RKO (cell line): ENCODE measurements at regions not wholly inside any gene's neighbourhood (a gene's known extent, or its start where the extent isn't known, plus 50 kb on each side); places are given as distances from the start of the nearest gene placed in this dataset.

ENCODE experiments used
- DNase-seq: peaks from one replicate; pipeline ENCODE4 v3.0.0-alpha.2; 2016; ENCODE audit warnings: low spot score

DNA sequence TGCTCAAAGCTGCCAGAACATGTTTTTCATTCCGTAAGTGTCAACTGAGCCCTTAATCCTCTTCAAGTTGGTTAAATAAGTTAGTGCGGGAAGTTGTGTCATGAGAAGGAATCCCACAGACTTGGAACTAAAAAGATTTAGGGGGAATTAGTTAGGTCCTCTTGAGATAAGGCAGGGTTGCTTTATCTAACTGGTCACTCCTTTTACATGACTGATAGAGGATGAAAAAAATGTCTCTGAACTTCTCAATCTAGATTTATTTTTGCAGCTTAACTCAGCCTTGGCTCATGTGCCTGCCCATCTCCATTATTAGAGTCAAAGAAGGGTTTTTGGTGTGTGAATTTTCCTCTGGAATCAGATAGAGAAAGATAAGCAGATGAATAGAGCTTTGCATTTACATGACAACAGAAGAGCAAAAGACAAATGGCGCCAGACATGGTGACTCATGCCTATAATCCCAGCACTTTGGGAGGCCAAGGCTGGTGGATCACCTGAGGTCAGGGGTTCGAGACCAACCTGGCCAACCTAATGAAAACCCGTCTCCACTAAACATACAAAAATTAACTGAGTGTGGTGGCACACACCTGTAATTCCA lies 882.9 kb downstream of the RPA4 start:
- no peak for DNase-seq

DNA sequence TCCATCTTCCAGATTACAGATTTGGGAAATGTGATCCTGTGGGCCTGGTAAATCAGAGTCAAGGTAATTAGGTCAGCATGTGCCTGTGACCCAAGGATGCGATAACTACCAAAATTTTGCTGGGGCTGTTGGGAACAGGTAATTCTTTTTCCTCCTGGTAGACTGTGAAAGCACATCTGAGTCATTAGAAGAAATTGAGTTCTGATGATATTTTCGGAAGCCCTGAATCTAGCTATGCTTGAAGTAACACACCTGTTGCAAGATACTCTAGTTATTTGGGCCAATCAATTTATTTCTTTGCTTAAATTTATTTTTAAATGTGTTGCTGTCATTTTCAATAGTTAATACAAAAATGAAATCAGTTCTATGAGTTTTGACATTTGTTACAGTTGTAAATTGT lies 903.6 kb downstream of the RPA4 start:
- no peak for DNase-seq

DNA sequence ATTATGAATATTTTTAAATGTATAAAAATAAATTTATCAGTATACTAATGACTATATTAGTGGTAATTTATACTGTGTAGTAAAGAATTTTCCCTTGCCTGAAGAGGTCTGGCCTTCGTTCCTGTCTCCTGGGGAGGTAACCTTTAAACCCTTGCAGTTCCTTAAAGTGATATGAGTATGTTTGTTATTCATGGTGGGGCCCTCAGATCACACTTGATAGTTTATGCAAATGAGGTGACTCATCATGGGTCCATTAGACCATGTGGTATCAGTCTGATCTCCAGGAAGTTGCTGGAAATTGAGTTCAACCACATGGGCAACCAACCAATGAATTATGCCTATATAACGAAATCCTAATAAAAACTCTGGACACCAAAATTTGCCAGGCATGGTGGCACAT lies 904.1 kb downstream of the RPA4 start:
- peak; percentile 7 for DNase-seq

DNA sequence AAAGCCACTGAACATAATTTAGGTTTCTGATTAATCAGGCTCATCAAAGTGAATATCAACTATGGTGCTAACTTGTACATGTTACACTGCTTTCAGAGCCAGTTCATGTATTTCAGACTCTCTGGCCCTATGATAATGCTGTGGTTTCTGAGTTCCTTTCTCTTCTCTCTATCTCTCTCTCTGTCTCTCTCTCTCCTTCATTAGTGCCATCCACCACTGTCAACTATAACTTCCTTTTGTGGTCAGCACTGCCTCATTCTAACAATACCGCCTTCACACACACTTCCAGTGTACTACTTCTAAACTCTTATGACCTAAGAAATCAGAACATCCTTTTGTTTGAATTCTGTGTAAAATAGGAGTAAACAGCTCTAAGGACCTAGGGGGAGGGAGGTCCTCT lies 907.1 kb downstream of the RPA4 start:
- DNase-seq: no peak

DNA sequence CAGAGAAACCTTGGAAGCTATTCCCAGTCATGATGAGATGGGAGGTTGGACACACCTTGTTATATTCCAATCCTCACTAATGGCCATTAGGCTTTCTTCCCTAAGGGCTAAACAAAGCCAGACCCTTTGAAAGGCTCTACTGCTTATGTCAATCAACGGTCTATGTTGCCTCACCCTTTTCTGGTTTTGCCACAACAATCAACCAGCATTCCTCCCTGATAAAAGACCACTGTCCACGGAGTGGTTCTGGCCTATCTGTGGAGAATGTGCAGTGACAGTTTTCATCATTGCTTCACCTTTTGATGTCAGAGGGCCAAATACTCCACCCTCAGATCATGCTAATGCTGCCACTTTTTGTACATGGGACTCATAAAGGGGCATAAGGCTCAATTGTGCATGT lies 913.4 kb downstream of the RPA4 start:
- DNase-seq: no peak

DNA sequence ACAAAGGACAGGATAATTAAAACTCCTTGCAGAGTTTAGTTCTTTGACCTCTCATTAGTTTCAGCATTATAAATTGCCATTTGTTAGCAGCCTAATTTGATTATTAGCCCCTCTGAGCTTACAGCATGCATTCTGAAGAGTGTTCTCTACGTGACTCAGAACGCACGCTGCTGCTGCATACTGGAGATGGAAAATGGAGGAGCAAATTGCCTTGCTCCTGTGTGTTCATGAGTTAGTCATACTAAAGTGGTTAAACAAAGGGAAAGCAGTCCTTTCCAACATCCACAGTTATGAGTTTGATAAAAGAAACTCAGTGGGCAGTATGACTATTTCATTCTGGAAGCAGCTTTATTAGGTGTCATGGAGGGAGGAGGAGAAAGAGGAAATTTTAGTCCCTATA lies 922.5 kb downstream of the RPA4 start:
- no peak for DNase-seq

DNA sequence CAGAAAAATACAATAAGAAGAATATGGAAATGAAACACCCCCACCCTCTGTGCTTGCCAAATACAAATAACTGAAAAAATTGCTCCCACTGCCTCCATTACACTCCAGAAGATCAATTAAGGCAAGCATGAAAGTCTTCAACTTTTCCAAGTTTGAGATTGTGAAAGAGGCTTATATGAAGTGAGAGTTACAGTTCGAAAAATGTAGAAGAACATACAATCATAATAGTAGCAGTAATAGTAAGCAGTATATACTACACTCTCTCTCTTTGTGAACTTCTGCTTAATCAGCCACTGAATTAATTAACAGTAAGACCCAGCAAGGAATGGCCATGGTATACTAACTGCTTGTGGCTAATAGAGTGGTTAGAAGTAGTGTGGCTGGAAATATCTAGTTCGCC lies 923.2 kb downstream of the RPA4 start:
- DNase-seq: no peak

DNA sequence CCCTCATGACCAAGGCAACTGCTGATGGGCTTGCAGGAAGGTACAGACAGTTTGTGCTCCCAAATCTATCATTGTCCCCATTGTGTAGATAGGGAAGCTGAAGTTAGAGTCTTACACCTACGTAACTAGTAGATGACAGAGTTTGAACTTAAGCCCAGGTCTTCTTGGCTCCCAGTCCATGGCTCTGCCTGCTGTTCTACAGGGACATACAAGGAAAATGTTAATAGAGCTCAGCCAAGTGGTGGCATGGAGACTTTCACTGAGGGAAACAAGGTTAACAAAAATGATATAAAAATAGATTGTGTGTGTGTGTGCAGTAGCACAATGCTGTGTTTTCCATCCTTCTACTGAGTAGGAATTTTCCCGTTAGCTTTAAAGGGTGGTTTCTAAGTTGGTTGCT lies 936.5 kb downstream of the RPA4 start:
- DNase-seq: no peak

DNA sequence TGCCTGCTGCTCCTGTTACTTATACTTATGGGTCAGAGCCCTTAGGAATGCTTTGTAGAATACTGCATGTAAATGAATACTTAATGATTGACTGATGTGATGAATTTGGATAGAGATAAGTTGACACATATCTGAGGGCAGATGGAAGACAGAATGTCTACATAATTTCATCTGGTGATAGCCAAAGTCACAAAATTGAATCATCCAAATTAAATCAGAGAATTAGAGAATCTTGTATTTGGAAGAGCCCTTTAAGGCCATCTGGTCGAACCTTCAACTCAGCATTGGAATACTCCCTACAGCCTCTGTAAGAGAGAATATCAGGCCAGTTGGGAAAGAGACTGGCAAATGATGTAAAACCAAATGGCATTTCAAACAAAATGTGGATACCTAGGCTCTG lies 944.8 kb downstream of the RPA4 start:
- no peak for DNase-seq

DNA sequence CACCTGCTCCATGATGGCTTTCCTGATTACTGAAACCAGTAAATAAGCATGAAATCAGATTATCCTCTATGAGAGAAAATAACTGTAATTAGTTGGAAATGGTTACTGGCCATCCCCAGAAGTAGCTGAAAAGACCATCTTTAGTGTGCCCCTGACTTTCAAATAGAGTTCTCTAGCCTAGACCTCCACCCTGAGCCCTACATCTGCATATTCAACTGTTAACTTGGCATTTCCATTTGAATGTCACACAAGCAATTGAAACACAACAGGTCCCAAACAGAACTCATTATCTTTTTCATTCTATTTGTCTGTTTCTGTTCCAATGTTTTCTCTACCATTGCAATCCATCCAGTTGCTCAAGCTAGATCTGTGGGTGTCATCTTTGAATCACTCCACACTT lies 952.3 kb downstream of the RPA4 start:
- DNase-seq: no peak

DNA sequence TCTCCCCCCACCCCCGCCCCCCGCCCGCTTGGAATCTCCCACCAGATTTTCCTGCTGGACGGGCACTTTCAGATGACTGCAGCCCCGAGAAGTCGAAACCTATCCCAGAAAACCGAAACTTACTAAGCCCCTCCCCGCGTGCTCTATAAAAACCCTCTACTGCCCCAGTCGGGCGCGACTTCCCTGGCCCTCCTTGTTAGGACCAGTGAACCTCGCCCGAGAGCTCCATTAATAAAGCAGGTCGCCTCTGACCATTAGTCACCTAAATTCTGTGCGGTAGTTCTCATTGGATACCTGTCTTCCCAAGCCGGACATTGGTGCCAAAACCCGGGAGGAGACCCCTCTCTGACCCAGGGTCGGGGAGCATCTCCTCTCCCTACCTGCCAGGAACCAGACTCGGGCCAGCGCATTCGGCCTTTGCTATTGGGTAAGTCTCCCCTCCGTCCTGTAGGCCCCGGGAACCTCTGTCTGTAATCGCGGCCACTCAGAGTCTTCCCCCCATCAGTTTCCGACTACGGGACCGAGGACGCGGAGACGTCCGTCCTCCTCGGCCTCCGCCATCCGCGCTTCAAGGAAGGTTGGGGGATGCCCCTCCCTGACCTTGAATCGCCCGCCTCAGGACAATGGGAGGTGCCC lies 958.0 kb downstream of the RPA4 start:
- no peak for DNase-seq

DNA sequence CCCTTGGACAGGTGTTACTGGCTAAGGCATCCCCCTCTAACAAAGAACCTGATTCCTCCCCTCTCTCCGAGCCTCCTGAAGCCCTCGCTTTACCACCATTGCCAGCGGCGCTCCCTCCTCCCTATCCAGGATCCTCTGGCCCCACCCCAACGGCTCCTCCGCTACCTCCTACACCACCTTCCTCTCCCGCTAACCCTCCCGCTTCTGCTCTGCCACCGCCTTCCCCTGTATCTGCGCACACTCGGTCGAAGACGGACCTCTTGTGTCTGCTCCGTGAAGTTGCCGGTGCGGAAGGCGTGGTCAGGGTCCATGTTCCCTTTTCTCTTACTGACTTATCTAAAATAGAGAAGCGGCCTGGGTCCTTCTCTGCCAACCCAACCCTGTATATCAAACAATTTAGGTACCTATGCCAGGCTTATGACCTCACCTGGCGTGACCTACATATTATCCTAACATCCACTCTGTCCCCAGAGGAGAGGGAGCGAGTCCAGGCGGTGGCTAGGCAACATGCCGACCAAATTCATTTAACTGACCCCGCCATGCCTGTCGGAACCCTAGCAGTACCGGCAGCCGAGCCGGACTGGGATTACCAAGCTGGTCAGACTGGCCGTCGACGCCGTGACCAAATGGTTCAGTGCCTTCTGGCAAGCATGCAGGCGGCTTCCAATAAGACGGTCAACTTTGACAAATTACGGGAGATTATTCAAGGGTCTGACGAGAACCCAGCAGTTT lies 958.9 kb downstream of the RPA4 start:
- no peak for DNase-seq

DNA sequence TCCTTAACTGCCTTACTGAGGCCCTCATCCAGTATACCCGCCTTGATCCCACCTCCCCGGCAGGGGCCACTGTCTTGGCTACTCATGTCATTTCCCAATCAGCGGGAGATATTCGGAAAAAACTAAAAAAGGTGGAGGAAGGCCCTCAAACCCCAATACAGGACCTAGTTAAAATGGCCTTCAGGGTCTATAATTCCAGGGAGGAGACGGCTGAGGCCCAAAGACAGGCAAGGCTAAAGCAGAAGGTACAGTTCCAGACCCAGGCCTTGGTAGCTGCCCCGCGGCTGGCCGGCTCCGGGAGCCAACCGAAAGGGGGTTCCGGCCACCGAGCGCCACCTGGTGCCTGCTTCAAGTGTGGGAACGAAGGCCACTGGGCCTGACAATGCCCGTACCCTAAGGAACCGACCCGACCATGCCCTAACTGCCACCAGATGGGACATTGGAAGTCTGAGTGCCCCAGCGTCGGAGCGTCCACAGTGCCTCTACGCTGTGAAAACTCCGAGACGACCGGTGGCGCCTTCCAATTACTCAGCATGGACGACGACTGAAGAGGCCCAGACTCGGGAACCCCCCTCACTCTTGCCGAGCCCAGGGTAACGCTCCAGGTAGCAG lies 959.6 kb downstream of the RPA4 start:
- DNase-seq: no peak

DNA sequence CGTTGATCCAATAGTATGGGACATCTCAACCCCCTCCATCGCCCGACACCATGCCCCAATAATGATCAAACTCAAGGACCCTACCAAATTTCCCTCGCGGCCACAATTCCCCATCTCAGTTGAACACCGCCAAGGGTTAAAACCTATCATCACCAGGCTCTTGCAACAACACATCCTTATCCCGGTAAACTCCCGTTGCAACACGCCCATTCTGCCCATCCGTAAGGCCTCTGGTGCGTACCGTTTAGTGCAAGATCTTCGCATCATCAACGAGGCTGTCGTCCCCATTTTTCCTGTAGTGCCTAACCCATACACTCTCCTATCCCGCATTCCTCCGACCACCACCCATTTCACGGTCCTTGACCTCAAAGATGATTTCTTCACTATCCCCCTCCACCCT lies 960.5 kb downstream of the RPA4 start:
- no peak for DNase-seq

DNA sequence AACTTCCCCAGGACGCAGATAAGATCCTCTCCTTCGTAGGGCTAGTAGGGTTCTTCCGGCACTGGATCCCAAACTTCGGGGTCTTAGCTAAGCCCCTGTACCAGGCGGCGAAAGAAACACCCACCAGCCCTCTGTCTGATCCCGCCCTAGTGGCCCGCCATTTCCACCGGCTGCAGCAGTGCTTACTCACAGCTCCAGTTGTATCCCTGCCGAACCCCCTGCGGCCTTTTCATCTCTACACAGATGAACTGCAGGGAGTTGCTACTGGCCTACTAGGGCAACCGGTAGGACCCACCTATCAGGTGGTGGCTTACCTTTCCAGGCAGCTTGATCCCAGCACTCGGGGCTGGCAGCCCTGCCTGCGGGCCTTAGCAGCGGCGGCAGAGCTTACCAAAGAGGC lies 961.2 kb downstream of the RPA4 start:
- no peak for DNase-seq

DNA sequence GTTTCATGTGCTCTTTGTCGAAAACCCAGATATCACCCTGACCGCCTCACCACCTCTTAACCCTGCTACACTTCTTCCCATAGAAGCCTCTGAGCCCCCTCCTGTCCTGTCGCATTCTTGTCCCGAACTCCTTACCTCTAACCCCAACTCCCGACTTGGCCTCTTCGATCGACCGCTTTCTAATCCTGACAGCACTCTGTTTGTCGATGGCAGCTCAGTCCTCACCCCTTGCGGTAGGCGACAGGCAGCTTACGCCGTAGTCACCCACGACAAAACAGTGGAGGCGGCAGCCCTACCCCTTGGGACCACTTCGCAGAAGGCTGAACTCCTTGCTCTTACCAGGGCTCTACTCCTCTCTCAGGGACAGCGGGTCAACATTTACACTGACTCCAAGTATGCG lies 961.7 kb downstream of the RPA4 start:
- DNase-seq: no peak

DNA sequence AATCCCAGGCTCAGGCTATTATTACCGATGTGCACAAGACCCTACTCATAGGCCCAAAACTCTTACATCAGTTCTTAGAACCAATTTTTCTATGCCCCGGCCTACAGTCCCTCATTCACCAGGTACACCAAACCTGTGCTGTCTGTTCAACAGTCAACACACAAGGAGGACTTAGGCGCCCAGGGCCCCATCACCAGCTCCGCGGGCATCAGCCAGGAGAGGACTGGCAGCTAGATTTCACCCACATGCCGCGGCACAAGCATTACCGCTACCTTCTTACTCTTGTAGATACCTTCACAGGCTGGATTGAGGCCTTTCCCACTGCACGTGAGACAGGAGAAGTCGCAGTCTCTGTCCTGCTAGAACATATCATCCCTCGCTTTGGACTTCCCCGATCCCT lies 962.5 kb downstream of the RPA4 start:
- DNase-seq: no peak

DNA sequence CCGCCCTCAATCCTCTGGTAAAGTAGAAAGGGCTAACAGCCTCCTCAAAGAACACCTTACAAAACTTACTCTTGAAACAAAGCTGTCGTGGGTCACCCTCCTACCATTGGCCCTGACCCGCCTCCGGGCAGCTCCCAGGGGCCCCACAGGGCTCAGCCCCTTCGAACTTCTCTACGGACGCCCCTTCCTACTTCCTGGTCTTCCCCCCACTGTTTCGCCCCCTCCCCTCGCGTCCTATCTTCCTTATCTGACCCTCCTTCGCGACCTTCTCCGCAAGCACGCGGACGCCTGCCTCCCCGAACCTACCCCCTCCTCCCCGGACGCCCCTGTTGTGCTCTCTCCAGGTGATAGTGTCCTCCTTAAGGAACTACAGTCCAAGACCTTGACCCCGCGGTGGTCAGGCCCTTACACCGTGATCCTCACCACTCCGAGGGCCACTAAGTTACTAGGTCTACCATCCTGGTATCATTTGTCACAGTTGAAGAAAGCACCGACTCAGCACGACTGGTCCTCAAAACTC lies 963.1 kb downstream of the RPA4 start:
- DNase-seq: no peak

DNA sequence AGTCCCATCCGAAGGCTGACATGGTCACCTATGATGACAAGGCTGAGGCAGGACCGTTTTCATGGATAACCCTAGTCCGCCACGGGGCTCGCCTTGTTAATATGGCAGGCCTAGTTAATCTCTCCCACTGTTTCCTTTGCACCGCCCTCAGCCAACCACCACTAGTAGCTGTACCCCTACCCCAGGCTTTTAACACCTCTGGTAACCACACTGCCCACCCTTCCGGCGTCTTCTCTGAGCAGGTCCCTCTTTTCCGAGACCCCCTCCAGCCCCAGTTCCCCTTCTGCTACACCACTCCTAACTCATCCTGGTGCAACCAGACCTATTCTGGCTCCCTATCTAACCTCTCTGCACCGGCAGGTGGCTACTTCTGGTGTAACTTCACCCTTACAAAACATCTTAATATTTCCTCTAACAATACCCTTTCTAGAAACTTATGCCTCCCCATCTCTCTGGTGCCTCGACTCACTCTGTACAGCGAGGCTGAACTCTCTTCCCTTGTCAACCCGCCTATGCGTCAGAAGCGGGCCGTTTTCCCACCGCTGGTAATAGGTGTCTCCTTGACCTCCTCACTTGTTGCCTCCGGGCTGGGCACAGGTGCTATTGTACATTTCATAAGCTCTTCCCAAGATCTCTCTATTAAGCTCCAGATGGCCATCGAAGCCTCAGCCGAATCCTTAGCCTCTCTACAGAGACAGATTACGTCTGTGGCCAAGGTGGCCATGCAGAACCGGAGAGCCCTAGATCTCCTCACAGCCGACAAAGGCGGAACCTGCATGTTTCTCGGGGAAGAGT lies 964.4 kb downstream of the RPA4 start:
- DNase-seq: no peak

DNA sequence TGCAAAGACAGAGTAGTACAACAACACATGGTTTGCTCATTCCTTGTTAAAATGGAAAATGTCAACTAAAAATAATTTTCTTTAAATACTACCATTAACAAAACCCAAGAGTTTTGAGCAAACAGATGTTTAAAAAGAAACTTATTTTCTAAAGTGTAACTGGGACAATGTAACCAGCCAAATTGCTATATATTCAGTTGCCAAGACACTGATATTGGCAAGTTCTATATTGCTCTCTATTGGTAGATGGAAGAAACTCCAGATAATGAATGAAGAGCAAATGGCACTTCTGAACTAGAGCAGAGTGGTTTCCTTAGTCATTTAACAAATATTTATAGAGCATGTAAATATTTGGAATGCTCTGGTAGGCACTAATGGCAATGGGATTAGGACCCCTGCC lies 966.2 kb downstream of the RPA4 start:
- no peak for DNase-seq

DNA sequence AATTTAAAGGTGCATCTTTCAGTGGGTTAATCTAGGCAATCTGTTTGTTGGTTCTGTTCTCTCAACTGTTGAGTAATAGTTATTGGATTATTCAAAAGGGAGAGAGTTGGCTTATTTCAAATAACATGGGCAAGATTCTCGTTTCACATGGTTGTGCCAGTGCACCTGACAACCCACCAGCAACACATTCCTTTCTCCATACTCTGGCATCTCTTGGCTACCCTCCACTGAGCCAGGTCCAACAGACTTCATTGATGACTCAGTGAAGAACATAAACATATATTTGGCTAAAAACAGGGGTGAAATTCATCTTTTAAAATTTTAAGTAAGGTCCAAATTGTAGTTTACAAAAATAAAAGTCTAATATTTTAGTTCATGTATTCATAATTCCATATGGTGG lies 967.2 kb downstream of the RPA4 start:
- DNase-seq: no peak

DNA sequence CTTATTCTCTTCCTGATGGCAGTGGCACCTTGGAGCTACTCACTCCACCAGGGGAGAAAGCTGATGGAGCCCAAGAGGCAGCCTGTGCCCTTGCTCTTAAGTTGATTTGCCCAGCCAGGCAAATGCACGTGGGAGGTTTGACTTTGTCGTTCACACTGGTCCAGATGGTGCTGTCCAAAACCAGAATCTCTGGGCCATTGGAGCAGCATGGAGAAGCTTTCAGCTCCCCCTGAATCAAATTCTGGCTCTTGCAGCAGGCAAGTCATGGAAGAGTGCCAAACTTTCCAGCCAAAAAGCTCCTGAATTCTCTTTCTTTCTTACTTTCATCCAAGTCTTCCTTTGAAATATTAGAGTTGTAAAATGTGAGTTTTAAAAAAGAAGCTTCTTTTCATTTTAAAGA lies 970.4 kb downstream of the RPA4 start:
- no peak for DNase-seq
